ENCODE measurements at regions not wholly inside any gene's neighbourhood (a gene's known extent, or its start where the extent isn't known, plus 50 kb on each side); places are given as distances from the start of the nearest gene placed in this dataset.

- H3K4me1 Mint-ChIP-seq (ENCODE audit: low read depth) = no peaks in the 10 kb centered on the region
- no peaks in the 10 kb centered on the region for H3K36me3 Mint-ChIP-seq (ENCODE audit: low read depth)
- ChIA-PET POLR2A (no interaction called here), CTCF (interaction anchor here (1.3 kb wide), 1 partner anchor 30 kb away, joined by 3 read pairs; no protein-coding TSS in a partner anchor)
- H3K27ac Mint-ChIP-seq = no peak overlapping the region
- ATAC-seq (no peak), DNase-seq (no peak)
- H3K27me3 Mint-ChIP-seq = no peaks in the 10 kb centered on the region
- no peaks in the 10 kb centered on the region for H3K9me3 Mint-ChIP-seq
- no peak overlapping the region for H3K4me3 Mint-ChIP-seq
- intact Hi-C loops (cut with micrococcal nuclease) = no loop called here
- TF ChIP-seq, protein P1, sequence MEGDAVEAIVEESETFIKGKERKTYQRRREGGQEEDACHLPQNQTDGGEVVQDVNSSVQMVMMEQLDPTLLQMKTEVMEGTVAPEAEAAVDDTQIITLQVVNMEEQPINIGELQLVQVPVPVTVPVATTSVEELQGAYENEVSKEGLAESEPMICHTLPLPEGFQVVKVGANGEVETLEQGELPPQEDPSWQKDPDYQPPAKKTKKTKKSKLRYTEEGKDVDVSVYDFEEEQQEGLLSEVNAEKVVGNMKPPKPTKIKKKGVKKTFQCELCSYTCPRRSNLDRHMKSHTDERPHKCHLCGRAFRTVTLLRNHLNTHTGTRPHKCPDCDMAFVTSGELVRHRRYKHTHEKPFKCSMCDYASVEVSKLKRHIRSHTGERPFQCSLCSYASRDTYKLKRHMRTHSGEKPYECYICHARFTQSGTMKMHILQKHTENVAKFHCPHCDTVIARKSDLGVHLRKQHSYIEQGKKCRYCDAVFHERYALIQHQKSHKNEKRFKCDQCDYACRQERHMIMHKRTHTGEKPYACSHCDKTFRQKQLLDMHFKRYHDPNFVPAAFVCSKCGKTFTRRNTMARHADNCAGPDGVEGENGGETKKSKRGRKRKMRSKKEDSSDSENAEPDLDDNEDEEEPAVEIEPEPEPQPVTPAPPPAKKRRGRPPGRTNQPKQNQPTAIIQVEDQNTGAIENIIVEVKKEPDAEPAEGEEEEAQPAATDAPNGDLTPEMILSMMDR (IDR thresholded peaks at IDR 0.05) = no peak
Measured at GRCh38 chr5:18496041-18496440, 861.8 kb downstream of the TAF11L14 start.

GRCh38 chr5:18497089-18497488, 862.8 kb downstream of the TAF11L14 start:
- intact Hi-C loops (cut with micrococcal nuclease) = no loop called here
- Mint-ChIP-seq H3K27ac (no peak overlapping the region), H3K9me3 (no peaks in the 10 kb centered on the region), H3K27me3 (no peaks in the 10 kb centered on the region), H3K36me3 (ENCODE audit: low read depth) (no peaks in the 10 kb centered on the region), H3K4me3 (no peak overlapping the region), H3K4me1 (ENCODE audit: low read depth) (no peaks in the 10 kb centered on the region)
- ChIA-PET POLR2A (no interaction called here), CTCF (no interaction called here)
- DNase-seq (no peak), ATAC-seq (no peak)
- TF ChIP-seq, protein P1 (IDR thresholded peaks at IDR 0.05) = no peak

- intact Hi-C loops (cut with micrococcal nuclease) = no loop called here
- Mint-ChIP-seq H3K36me3 (ENCODE audit: low read depth) (no peaks in the 10 kb centered on the region), H3K27me3 (no peaks in the 10 kb centered on the region), H3K27ac (no peak overlapping the region), H3K9me3 (peaks cover 1% of the 10 kb centered on the region), H3K4me1 (ENCODE audit: low read depth) (no peaks in the 10 kb centered on the region), H3K4me3 (no peak overlapping the region)
- CTCF ChIA-PET = no interaction called here
- POLR2A ChIA-PET = no interaction called here
- TF ChIP-seq, protein P1 (IDR thresholded peaks at IDR 0.05) = no peak
- DNase-seq (no peak), ATAC-seq (no peak)
Measured at GRCh38 chr5:18503797-18504328, 869.6 kb downstream of the TAF11L14 start.

GRCh38 chr5:18507114-18507513, 872.9 kb downstream of the TAF11L14 start:
- DNase-seq (no peak), ATAC-seq (no peak)
- H3K9me3 Mint-ChIP-seq = peaks cover 3% of the 10 kb centered on the region
- no peaks in the 10 kb centered on the region for H3K27me3 Mint-ChIP-seq
- TF ChIP-seq, protein P1 (IDR thresholded peaks at IDR 0.05) = no peak
- ChIA-PET POLR2A (no interaction called here), CTCF (no interaction called here)
- no peaks in the 10 kb centered on the region for H3K36me3 Mint-ChIP-seq (ENCODE audit: low read depth)
- H3K4me1 Mint-ChIP-seq (ENCODE audit: low read depth) = no peaks in the 10 kb centered on the region
- intact Hi-C loops (cut with micrococcal nuclease) = no loop called here
- H3K4me3 Mint-ChIP-seq = no peak overlapping the region
- no peak overlapping the region for H3K27ac Mint-ChIP-seq

- H3K36me3 Mint-ChIP-seq (ENCODE audit: low read depth) = no peaks in the 10 kb centered on the region
- H3K4me3 Mint-ChIP-seq = no peak overlapping the region
- no peaks in the 10 kb centered on the region for H3K27me3 Mint-ChIP-seq
- no peak for ATAC-seq
- no peaks in the 10 kb centered on the region for H3K4me1 Mint-ChIP-seq (ENCODE audit: low read depth)
- H3K27ac Mint-ChIP-seq = no peak overlapping the region
- CTCF ChIA-PET = interaction anchor here (1.1 kb wide), 1 partner anchor 123 kb away, joined by 3 read pairs; no protein-coding TSS in a partner anchor
- TF ChIP-seq, protein P1 (IDR thresholded peaks at IDR 0.05) = no peak
- POLR2A ChIA-PET = no interaction called here
- no peak for DNase-seq
- H3K9me3 Mint-ChIP-seq = peaks cover 5% of the 10 kb centered on the region
- intact Hi-C loops (cut with micrococcal nuclease) = no loop called here
Measured at GRCh38 chr5:18517641-18518380, 883.6 kb downstream of the TAF11L14 start.

Data from activated CD8-positive, alpha-beta T cell treated with anti-CD3 and anti-CD28 coated beads for 36 hours (primary cell).